GM12873 (cell line): ENCODE measurements at regions not wholly inside any gene's neighbourhood (a gene's known extent, or its start where the extent isn't known, plus 50 kb on each side); places are given as distances from the start of the nearest gene placed in this dataset.

Source experiments
- CTCF ChIP-seq: IDR thresholded peaks from 2 replicates; pipeline ENCODE4 v1.5.1; 2012; ENCODE audit warnings: low read depth, mild to moderate bottlenecking, moderate library complexity, low read length, control low read depth; ENCODE audit not compliant: insufficient read depth; ENCODE audit errors: missing control alignments

DNA sequence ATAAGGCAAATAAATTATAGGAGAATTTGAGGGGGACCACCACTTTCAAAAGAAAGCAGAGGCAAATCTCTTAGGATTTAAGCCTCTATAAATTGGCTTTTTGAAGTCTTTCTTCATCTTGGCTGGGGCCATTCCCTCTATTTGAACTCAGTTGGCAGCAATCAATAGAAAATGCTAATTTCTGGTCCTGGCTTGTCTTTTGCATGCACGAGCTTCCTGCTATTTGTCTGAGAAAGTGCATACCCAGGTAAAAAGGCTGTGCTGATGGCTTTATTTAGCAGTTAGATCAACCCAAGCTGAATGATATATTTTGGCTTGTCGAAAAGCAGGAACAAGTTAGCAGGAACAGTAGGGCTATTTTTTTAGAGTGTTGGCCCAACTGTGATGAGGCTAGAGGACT lies 64.1 kb upstream of the GRAMD1B start:
- TF ChIP-seq CTCF, result no peak

GRCh38 chr11:123364080-123364479 lies 66.0 kb upstream of the GRAMD1B start:
- no peak for TF ChIP-seq CTCF

GRCh38 chr11:123363556-123363955 lies 66.5 kb upstream of the GRAMD1B start:
- no peak for TF ChIP-seq CTCF

DNA sequence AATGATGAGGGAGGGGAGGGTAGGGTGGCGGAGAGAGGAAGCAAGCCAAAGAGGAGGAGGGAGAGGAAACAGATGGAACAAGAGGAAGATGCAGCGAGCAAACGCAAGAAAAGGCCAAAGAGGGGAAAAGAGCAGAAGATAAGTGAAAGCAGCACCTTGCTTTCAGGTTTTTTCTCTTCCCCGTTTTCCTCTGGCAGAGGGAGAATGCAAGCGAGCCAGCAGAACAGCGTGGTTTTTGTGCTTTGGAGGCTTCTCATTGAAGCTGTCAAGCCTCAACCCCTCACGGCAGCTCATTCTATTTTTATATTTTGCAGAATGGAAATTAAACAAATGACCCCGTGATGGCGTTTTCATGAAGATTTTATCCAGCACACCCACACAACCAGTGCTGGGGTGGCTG lies 67.1 kb upstream of the GRAMD1B start:
- TF ChIP-seq CTCF, result no peak

GRCh38 chr11:123362186-123362585 lies 67.9 kb upstream of the GRAMD1B start:
- no peak for TF ChIP-seq CTCF

- TF ChIP-seq CTCF, result no peak
Observed at GRCh38 chr11:123361110-123361509, 69.0 kb upstream of the GRAMD1B start.

- no peak for TF ChIP-seq CTCF
Observed at GRCh38 chr11:123360267-123360936, 69.7 kb upstream of the GRAMD1B start.
